HCT116 (cell line): ENCODE measurements at regions not wholly inside any gene's neighbourhood (a gene's known extent, or its start where the extent isn't known, plus 50 kb on each side); places are given as distances from the start of the nearest gene placed in this dataset.

Experiments
- ATAC-seq: fragments of 200-7000 bp; cut with Tn5 transposase; 2 replicates; pipeline ENCODE4 v1.9.1; 2020; ENCODE audit warnings: mild to moderate bottlenecking, moderate library complexity
- BruUV-seq: library from RNA; stranded (reverse); fragments of 400-500 nt; replicated peaks from 2 replicates; lab custom pipeline; 2021; lab: Mats Ljungman, UMichigan
- CTCF ChIA-PET: fragments of 300-600 bp; sonication (Branson Sonifier 250); formaldehyde crosslinking; loops from one replicate; lab custom pipeline; 2021; ENCODE audit warnings: antibody characterized with exemption; lab: Charles Lee
- POLR2A ChIA-PET: fragments of 300-600, 350-600 bp; sonication (Branson Sonifier 250); formaldehyde crosslinking; loops from one replicate; lab custom pipeline; 2021; ENCODE audit warnings: antibody characterized with exemption; lab: Charles Lee
- RAD21 ChIA-PET, 2 experiments: fragments of 300-600 bp; sonication (Branson Sonifier 250); formaldehyde crosslinking; loops; one replicate each; lab custom pipeline; 2023; ENCODE audit warnings: low total read pairs in 2 of 2; ENCODE audit not compliant: uncharacterized antibody in 2 of 2, unreplicated experiment in 2 of 2, low non-redundant PET in 1 of 2; lab: Charles Lee
- DNase-seq: peaks from one replicate; pipeline ENCODE4 v3.0.0-alpha.2; 2010; ENCODE audit warnings: low read depth, low spot score
- H2AFZ ChIP-seq: fragments of 200-600 bp; shearing (Covaris generic), sonication (generic); 2 replicates; pipeline ENCODE4 v1.6.1; 2017; ENCODE audit warnings: low read depth, mixed run types, mixed read lengths, antibody characterized with exemption, low read length; ENCODE audit not compliant: poor library complexity, severe bottlenecking
- H3K27ac ChIP-seq: 2 replicates; pipeline ENCODE4 v1.5.1; 2012; ENCODE audit warnings: low read depth, low read length
- H3K27me3 ChIP-seq: fragments of 200-600 bp; sonication (generic); 2 replicates; pipeline ENCODE4 v1.6.1; 2016; ENCODE audit warnings: mixed run types, low read length, mixed read lengths; ENCODE audit not compliant: insufficient read depth
- H3K36me3 ChIP-seq, 2 experiments: fragments of 200-500 bp in 1 of 2; fragments of 200-600 bp in 1 of 2; sonication (Bioruptor generic) in 1 of 2; sonication (generic) in 1 of 2; 2 replicates each; pipeline versions ENCODE4 v1.5.1 to v1.6.1; 2014 to 2016; ENCODE audit warnings: low read length in 2 of 2, inconsistent platforms in 1 of 2, mixed read lengths in 1 of 2, mixed run types in 1 of 2; ENCODE audit not compliant: insufficient read depth in 2 of 2, control insufficient read depth in 1 of 2
- H3K4me1 ChIP-seq, 2 experiments: fragments of 200-600 bp in 1 of 2; sonication (generic) in 1 of 2; 2 replicates each; pipeline versions ENCODE4 v1.5.1 to v1.6.1; 2012 to 2017; ENCODE audit warnings: low read length in 2 of 2, inconsistent platforms in 1 of 2, mild to moderate bottlenecking in 1 of 2, mixed read lengths in 1 of 2, mixed run types in 1 of 2, moderate library complexity in 1 of 2; ENCODE audit not compliant: insufficient read depth in 2 of 2, control insufficient read depth in 1 of 2
- H3K4me2 ChIP-seq: fragments of 200-600 bp; sonication (generic); 2 replicates; pipeline ENCODE4 v1.6.1; 2017; ENCODE audit warnings: mixed run types, low read length, mixed read lengths
- H3K4me3 ChIP-seq, 2 experiments: fragments of 200-600 bp in 1 of 2; sonication (generic) in 1 of 2; replicated peaks in 1 of 2; 2 replicates each; pipeline ENCODE4 v1.5.1; 2011 to 2016; ENCODE audit warnings: low read length in 2 of 2, control low read depth in 1 of 2, low read depth in 1 of 2, mild to moderate bottlenecking in 1 of 2, mixed read lengths in 1 of 2, mixed run types in 1 of 2
- H3K79me2 ChIP-seq: fragments of 200-600 bp; sonication (generic); 2 replicates; pipeline ENCODE4 v1.6.1; 2017; ENCODE audit warnings: mild to moderate bottlenecking, mixed run types, low read length, moderate library complexity, mixed read lengths; ENCODE audit not compliant: insufficient read depth
- H3K9ac ChIP-seq: fragments of 200-600 bp; sonication (generic); 2 replicates; pipeline ENCODE4 v1.6.1; 2016; ENCODE audit warnings: low read length, mixed read lengths
- H3K9me2 ChIP-seq: fragments of 200-600 bp; sonication (generic), shearing (Covaris generic); 2 replicates; pipeline ENCODE4 v1.6.1; 2017; ENCODE audit warnings: mixed run types, mild to moderate bottlenecking, moderate library complexity; ENCODE audit not compliant: insufficient read depth
- H3K9me3 ChIP-seq, 2 experiments: fragments of 200-500 bp in 1 of 2; fragments of 200-600 bp in 1 of 2; sonication (Bioruptor generic) in 1 of 2; sonication (generic) in 1 of 2; 2 replicates each; pipeline ENCODE4 v1.6.1; 2014 to 2017; ENCODE audit warnings: low read length in 2 of 2, mixed read lengths in 2 of 2, inconsistent platforms in 1 of 2, low read depth in 1 of 2, mild to moderate bottlenecking in 1 of 2, mixed run types in 1 of 2, moderate library complexity in 1 of 2; ENCODE audit not compliant: control insufficient read depth in 1 of 2, insufficient read depth in 1 of 2
- H4K20me1 ChIP-seq: fragments of 200-600 bp; sonication (generic), shearing (Covaris generic); 2 replicates; pipeline ENCODE4 v1.6.1; 2017; ENCODE audit warnings: mixed run types, mild to moderate bottlenecking, moderate library complexity; ENCODE audit not compliant: insufficient read depth
- ELF1 ChIP-seq: IDR thresholded peaks from 2 replicates; pipeline ENCODE4 v1.6.1; 2012; ENCODE audit warnings: low read depth, borderline replicate concordance
- EZH2 ChIP-seq: fragments of 200-600 bp; sonication (generic); IDR thresholded peaks from 2 replicates; pipeline ENCODE4 v1.6.1; 2017; ENCODE audit warnings: antibody characterized with exemption, mixed run types
- EZH2phosphoT487 ChIP-seq: fragments of 200-600 bp; IDR thresholded peaks from 2 replicates; pipeline ENCODE4 v1.6.1; 2018; ENCODE audit warnings: antibody characterized with exemption, borderline replicate concordance
- POLR2A ChIP-seq: IDR thresholded peaks from 2 replicates; pipeline ENCODE4 v1.7.0; 2011; ENCODE audit warnings: borderline replicate concordance; ENCODE audit not compliant: insufficient read depth, insufficient read length; ENCODE audit errors: extremely low read depth
- POLR2AphosphoS5 ChIP-seq: IDR thresholded peaks from 2 replicates; pipeline ENCODE4 v1.6.1; 2011; ENCODE audit warnings: mild to moderate bottlenecking, low read depth, low read length, moderate library complexity
- RAD21 ChIP-seq: IDR thresholded peaks from 2 replicates; pipeline ENCODE4 v1.6.1; 2012; ENCODE audit warnings: low read depth, mild to moderate bottlenecking
- TCF7L2 ChIP-seq: IDR thresholded peaks from 2 replicates; pipeline ENCODE4 v1.7.0; 2011; ENCODE audit warnings: borderline replicate concordance, inconsistent platforms; ENCODE audit not compliant: insufficient read depth, insufficient read length; ENCODE audit errors: extremely low read depth
- YY1 ChIP-seq: IDR thresholded peaks from 2 replicates; pipeline ENCODE4 v1.6.1; 2011; ENCODE audit warnings: low read length, low read depth, moderate library complexity, mild to moderate bottlenecking; ENCODE audit not compliant: insufficient replicate concordance; ENCODE audit errors: extremely low read depth
- ZFX ChIP-seq: fragments of 450-650 bp; IDR thresholded peaks from 2 replicates; pipeline ENCODE4 v1.6.1; 2017
- ZNF274 ChIP-seq: fragments of 200-500 bp; sonication (Bioruptor generic); IDR thresholded peaks from 2 replicates; pipeline ENCODE4 v1.6.1; 2014; ENCODE audit warnings: mild to moderate bottlenecking, low read depth, low read length, inconsistent platforms
- intact Hi-C: fragments of 100-400 bp; cut with micrococcal nuclease; formaldehyde crosslinking; loops from 2 replicates; pipeline ENCODE4 v1.10.0; 2022
- TF ChIP-seq, protein P1 (sequence below): IDR thresholded peaks from 2 replicates; pipeline ENCODE4 v1.6.1; 2012; ENCODE audit warnings: low read depth
- TF ChIP-seq, protein P2 (sequence below): IDR thresholded peaks from 2 replicates; pipeline ENCODE4 v1.6.1; 2012
- TF ChIP-seq, protein P3 (sequence below): IDR thresholded peaks from 2 replicates; pipeline ENCODE4 v1.6.1; 2012

DNA sequence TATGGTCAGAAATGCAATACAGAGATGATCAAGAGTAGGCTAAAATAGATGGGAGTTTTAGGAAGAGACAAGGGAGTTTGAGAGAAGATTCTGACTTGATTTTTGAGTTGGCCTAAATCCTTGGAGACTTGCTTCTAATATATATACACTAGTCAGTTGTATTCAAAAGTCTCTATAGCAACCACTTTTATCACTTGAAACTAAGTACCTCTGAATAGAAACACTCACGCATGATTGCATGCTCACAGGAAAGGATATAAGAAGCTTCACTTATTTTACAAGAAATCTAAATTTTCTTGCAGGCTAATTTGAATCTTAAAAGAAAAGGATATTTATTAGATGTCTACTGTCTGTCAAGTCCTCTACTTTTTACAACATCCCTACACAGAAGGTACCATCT is 316.8 kb downstream of the SNAPC1 start (continued):
- TF ChIP-seq, protein P1, sequence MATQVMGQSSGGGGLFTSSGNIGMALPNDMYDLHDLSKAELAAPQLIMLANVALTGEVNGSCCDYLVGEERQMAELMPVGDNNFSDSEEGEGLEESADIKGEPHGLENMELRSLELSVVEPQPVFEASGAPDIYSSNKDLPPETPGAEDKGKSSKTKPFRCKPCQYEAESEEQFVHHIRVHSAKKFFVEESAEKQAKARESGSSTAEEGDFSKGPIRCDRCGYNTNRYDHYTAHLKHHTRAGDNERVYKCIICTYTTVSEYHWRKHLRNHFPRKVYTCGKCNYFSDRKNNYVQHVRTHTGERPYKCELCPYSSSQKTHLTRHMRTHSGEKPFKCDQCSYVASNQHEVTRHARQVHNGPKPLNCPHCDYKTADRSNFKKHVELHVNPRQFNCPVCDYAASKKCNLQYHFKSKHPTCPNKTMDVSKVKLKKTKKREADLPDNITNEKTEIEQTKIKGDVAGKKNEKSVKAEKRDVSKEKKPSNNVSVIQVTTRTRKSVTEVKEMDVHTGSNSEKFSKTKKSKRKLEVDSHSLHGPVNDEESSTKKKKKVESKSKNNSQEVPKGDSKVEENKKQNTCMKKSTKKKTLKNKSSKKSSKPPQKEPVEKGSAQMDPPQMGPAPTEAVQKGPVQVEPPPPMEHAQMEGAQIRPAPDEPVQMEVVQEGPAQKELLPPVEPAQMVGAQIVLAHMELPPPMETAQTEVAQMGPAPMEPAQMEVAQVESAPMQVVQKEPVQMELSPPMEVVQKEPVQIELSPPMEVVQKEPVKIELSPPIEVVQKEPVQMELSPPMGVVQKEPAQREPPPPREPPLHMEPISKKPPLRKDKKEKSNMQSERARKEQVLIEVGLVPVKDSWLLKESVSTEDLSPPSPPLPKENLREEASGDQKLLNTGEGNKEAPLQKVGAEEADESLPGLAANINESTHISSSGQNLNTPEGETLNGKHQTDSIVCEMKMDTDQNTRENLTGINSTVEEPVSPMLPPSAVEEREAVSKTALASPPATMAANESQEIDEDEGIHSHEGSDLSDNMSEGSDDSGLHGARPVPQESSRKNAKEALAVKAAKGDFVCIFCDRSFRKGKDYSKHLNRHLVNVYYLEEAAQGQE = no peak
- TF ChIP-seq TCF7L2 = no peak
- TF ChIP-seq YY1 = no peak

DNA sequence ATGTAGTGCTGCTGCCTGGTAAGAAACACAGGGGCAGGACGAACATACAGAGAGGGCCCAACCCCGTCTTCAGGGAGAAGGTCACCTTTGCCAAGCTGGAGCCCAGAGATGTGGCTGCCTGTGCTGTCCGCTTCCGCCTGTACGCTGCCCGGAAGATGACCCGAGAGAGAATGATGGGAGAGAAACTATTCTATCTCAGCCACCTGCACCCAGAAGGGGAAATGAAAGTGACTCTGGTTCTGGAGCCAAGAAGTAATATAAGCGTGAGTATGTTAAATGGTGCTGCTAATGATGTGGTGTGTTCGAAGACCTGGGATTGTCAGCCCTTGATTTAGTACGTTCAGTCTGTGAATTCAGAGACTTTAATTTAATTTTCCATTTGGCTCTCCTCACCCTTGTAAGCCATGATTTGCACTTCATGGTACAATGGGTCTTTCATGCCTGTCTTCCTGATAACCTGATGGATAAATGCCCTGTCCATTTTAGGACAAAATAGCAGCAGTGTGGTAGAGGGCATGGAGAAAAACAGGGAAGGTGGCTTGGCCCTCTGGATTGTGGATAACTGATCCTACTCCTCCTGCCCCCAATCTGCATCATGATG is 318.9 kb downstream of the SNAPC1 start:
- no peaks in the 10 kb centered on the region for H3K9me2 ChIP-seq

More for the DNA sequence above, 318.9 kb downstream of the SNAPC1 start:
- Histone ChIP-seq H3K4me3 (no peak overlapping the region), H2AFZ (no peak overlapping the region), H3K4me1 (no peaks in the 10 kb centered on the region), H3K27ac (no peak overlapping the region), H3K9ac (no peak overlapping the region), H3K36me3 (no peaks in the 10 kb centered on the region), H3K4me2 (no peak overlapping the region), H4K20me1 (no peaks in the 10 kb centered on the region), H3K27me3 (peaks cover 22% of the 10 kb centered on the region), H3K9me3 (no peaks in the 10 kb centered on the region), H3K79me2 (no peaks in the 10 kb centered on the region)
- ChIA-PET RAD21 (no interaction called here), POLR2A (no interaction called here), CTCF (no interaction called here)
- ATAC-seq = no peak
- DNase-seq = no peak
- intact Hi-C loops = no loop called here
- TF ChIP-seq RAD21 (no peak), EZH2 (no peak), EZH2phosphoT487 (no peak), POLR2AphosphoS5 (no peak), ELF1 (no peak), ZFX (no peak), ZNF274 (no peak), POLR2A (no peak)
- TF ChIP-seq, protein P2, sequence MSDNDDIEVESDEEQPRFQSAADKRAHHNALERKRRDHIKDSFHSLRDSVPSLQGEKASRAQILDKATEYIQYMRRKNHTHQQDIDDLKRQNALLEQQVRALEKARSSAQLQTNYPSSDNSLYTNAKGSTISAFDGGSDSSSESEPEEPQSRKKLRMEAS = no peak
- TF ChIP-seq, protein P3, sequence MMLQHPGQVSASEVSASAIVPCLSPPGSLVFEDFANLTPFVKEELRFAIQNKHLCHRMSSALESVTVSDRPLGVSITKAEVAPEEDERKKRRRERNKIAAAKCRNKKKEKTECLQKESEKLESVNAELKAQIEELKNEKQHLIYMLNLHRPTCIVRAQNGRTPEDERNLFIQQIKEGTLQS = no peak
- BruUV-seq = no TSS peak
